Keratinocyte (primary cell): ENCODE measurements at regions not wholly inside any gene's neighbourhood (a gene's known extent, or its start where the extent isn't known, plus 50 kb on each side); places are given as distances from the start of the nearest gene placed in this dataset.

Source experiments
- EZH2 ChIP-seq: IDR thresholded peaks from one replicate; pipeline ENCODE4 v1.6.1; 2012; ENCODE audit warnings: inconsistent platforms, mild to moderate bottlenecking, low read length, moderate library complexity
- TF ChIP-seq, protein P1 (sequence below), 3 experiments: IDR thresholded peaks in 1 of 3; conservative IDR thresholded peaks in 1 of 3; optimal IDR thresholded peaks in 1 of 3; 2 replicates in 2 of 3; 3 replicates in 1 of 3; pipeline versions ENCODE3 to v1.5.1; 2011; ENCODE audit warnings: low read length in 3 of 3, mild to moderate bottlenecking in 3 of 3, moderate library complexity in 2 of 3, control low read depth in 1 of 3, inconsistent platforms in 1 of 3; ENCODE audit not compliant: insufficient read depth in 2 of 3; ENCODE audit errors: extremely low read depth in 1 of 3

DNA sequence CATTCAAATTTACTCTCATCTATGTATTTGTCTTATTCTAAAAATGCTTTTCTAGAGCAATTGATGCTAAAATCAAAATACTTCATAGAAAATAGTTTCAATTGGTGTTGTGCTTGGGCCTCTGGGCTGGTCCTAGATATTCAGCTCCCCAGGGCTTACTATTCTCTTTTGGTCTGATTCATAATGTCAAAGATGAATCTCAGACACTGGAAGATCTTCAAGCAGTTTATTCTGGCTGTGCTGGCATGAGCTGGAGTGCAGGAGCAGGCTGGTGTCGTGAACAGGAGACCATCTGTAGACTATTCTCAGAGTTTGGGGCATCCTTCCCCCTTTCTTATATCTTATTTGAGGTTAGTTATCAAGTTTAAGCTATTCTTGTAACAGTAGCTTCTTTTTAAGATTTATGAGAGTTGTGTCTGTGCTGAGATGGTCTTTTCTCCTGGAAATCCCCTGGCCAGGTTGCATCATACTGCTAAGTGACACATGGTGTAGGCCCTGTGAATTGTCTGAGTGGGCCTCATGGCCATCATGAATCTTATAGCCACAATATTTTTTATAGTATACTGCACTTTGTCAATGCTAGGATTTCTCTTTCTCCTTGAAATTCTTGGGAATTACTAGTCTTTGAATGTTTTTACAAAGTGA is 1624.0 kb upstream of the IGFBP7 start:
- TF ChIP-seq, protein P1, sequence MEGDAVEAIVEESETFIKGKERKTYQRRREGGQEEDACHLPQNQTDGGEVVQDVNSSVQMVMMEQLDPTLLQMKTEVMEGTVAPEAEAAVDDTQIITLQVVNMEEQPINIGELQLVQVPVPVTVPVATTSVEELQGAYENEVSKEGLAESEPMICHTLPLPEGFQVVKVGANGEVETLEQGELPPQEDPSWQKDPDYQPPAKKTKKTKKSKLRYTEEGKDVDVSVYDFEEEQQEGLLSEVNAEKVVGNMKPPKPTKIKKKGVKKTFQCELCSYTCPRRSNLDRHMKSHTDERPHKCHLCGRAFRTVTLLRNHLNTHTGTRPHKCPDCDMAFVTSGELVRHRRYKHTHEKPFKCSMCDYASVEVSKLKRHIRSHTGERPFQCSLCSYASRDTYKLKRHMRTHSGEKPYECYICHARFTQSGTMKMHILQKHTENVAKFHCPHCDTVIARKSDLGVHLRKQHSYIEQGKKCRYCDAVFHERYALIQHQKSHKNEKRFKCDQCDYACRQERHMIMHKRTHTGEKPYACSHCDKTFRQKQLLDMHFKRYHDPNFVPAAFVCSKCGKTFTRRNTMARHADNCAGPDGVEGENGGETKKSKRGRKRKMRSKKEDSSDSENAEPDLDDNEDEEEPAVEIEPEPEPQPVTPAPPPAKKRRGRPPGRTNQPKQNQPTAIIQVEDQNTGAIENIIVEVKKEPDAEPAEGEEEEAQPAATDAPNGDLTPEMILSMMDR (optimal IDR thresholded peaks at IDR 0.05 in 1 of 3, IDR thresholded peaks at IDR 0.05 in 1 of 3, conservative IDR thresholded peaks at IDR 0.05 in 1 of 3; ENCODE audit: extremely low read depth in 1 of 3, insufficient read depth in 2 of 3, low read length in 3 of 3): no peak
- TF ChIP-seq EZH2: no peak
